IMR-90 (cell line): ENCODE measurements at regions not wholly inside any gene's neighbourhood (a gene's known extent, or its start where the extent isn't known, plus 50 kb on each side); places are given as distances from the start of the nearest gene placed in this dataset.
A peak's percentile ranks its signal among the peaks of the same experiment; 100 is the strongest.

Source experiments
- ATAC-seq: fragments of 200-7000 bp; cut with Tn5 transposase; 2 replicates; pipeline ENCODE4 v1.9.1; 2020; ENCODE audit warnings: low read depth, mild to moderate bottlenecking, moderate library complexity
- BruUV-seq: library from RNA; stranded (reverse); fragments of 400-500 nt; replicated peaks from 2 replicates; lab custom pipeline; 2021; lab: Mats Ljungman, UMichigan
- CTCF ChIA-PET: fragments of 300-600 bp; formaldehyde crosslinking; extraction: SDS; loops from one replicate; lab custom pipeline; 2021; ENCODE audit warnings: antibody characterized with exemption; lab: Yijun Ruan, JAX
- POLR2A ChIA-PET: fragments of 300-600 bp; sonication (Branson Sonifier 250); formaldehyde crosslinking; loops from one replicate; lab custom pipeline; 2022; ENCODE audit warnings: antibody characterized with exemption; ENCODE audit not compliant: unreplicated experiment; lab: Charles Lee
- DNase-seq: peaks from one replicate; pipeline ENCODE4 v3.0.0; 2013
- H2AFZ ChIP-seq: replicated peaks from 2 replicates; pipeline ENCODE3; 2013; ENCODE audit warnings: low read length, mild to moderate bottlenecking; ENCODE audit not compliant: poor library complexity
- H2AK5ac ChIP-seq: 2 replicates; pipeline ENCODE4 v1.6.1; 2013; ENCODE audit warnings: low read depth, low read length, inconsistent platforms
- H2AK9ac ChIP-seq: replicated peaks from 2 replicates; pipeline ENCODE3; 2013; ENCODE audit warnings: mild to moderate bottlenecking, low read depth, low read length, moderate library complexity; ENCODE audit not compliant: poor library complexity
- H2BK120ac ChIP-seq: 2 replicates; pipeline ENCODE4 v1.6.1; 2013; ENCODE audit warnings: low read depth, low read length, inconsistent platforms
- H2BK15ac ChIP-seq: 3 replicates; pipeline ENCODE4 v1.6.1; 2013; ENCODE audit warnings: low read depth, low read length, inconsistent platforms
- H2BK20ac ChIP-seq: 2 replicates; pipeline ENCODE4 v1.6.1; 2013; ENCODE audit warnings: low read depth, mild to moderate bottlenecking, inconsistent platforms, low read length, moderate library complexity
- H2BK5ac ChIP-seq: 2 replicates; pipeline ENCODE4 v1.6.1; 2013; ENCODE audit warnings: mild to moderate bottlenecking, low read depth, low read length, inconsistent platforms; ENCODE audit not compliant: poor library complexity, severe bottlenecking
- H3K14ac ChIP-seq: replicated peaks from 2 replicates; pipeline ENCODE4 v1.6.1; 2013; ENCODE audit warnings: low read depth, low read length, inconsistent platforms
- H3K18ac ChIP-seq: 2 replicates; pipeline ENCODE4 v1.6.1; 2013; ENCODE audit warnings: low read depth, low read length, control low read depth
- H3K23ac ChIP-seq: 2 replicates; pipeline ENCODE4 v1.6.1; 2013; ENCODE audit warnings: low read depth, low read length, inconsistent platforms
- H3K27ac ChIP-seq: 2 replicates; pipeline ENCODE4 v1.5.1; 2013; ENCODE audit warnings: mild to moderate bottlenecking, control low read depth, low read length; ENCODE audit not compliant: insufficient read depth
- H3K27me3 ChIP-seq: 2 replicates; pipeline ENCODE4 v1.6.1; 2013; ENCODE audit warnings: low read length; ENCODE audit not compliant: control insufficient read depth, insufficient read depth
- H3K36me3 ChIP-seq: 2 replicates; pipeline ENCODE4 v1.6.1; 2013; ENCODE audit warnings: low read length, mixed read lengths; ENCODE audit not compliant: control insufficient read depth, insufficient read depth
- H3K4ac ChIP-seq: 2 replicates; pipeline ENCODE4 v1.6.1; 2013; ENCODE audit warnings: low read depth, low read length, inconsistent platforms
- H3K4me1 ChIP-seq: 2 replicates; pipeline ENCODE4 v1.6.1; 2013; ENCODE audit warnings: low read length, mixed read lengths; ENCODE audit not compliant: control insufficient read depth, insufficient read depth
- H3K4me2 ChIP-seq: 2 replicates; pipeline ENCODE4 v1.6.1; 2013; ENCODE audit warnings: low read depth, mild to moderate bottlenecking, control low read depth, low read length, moderate library complexity
- H3K4me3 ChIP-seq: 2 replicates; pipeline ENCODE4 v1.5.1; 2013; ENCODE audit warnings: low read depth, mild to moderate bottlenecking, control low read depth, low read length, moderate library complexity; ENCODE audit not compliant: insufficient read depth
- H3K56ac ChIP-seq: 2 replicates; pipeline ENCODE4 v1.6.1; 2013; ENCODE audit warnings: low read length, inconsistent platforms; ENCODE audit not compliant: insufficient read depth; ENCODE audit errors: extremely low read depth
- H3K79me1 ChIP-seq, 2 experiments: 2 replicates each; pipeline ENCODE4 v1.6.1; 2013; ENCODE audit warnings: low read length in 2 of 2, inconsistent platforms in 1 of 2, low read depth in 1 of 2
- H3K9ac ChIP-seq: 2 replicates; pipeline ENCODE4 v1.6.1; 2013; ENCODE audit warnings: low read depth, low read length, control low read depth
- H3K9me1 ChIP-seq: 2 replicates; pipeline ENCODE4 v1.6.1; 2013; ENCODE audit warnings: low read length, inconsistent platforms; ENCODE audit not compliant: insufficient read depth
- H3K9me3 ChIP-seq: 2 replicates; pipeline ENCODE4 v1.6.1; 2013; ENCODE audit warnings: low read length; ENCODE audit not compliant: control insufficient read depth, insufficient read depth
- H4K20me1 ChIP-seq: 2 replicates; pipeline ENCODE4 v1.6.1; 2013; ENCODE audit warnings: low read length, inconsistent platforms; ENCODE audit not compliant: insufficient read depth
- H4K5ac ChIP-seq: 2 replicates; pipeline ENCODE4 v1.6.1; 2013; ENCODE audit warnings: mild to moderate bottlenecking, low read depth, low read length, control low read depth
- H4K8ac ChIP-seq, 2 experiments: 2 replicates each; pipeline ENCODE4 v1.6.1; 2013; ENCODE audit warnings: low read depth in 2 of 2, low read length in 2 of 2, control low read depth in 1 of 2, inconsistent platforms in 1 of 2
- H4K91ac ChIP-seq: 2 replicates; pipeline ENCODE4 v1.6.1; 2013; ENCODE audit warnings: low read depth, low read length, inconsistent platforms; ENCODE audit not compliant: insufficient read depth
- BHLHE40 ChIP-seq: fragments of 150-350 bp; IDR thresholded peaks from 2 replicates; pipeline ENCODE4 v1.6.1; 2016; ENCODE audit warnings: mild to moderate bottlenecking, low read depth, low read length
- CEBPB ChIP-seq: IDR thresholded peaks from 2 replicates; pipeline ENCODE4 v1.6.1; 2012; ENCODE audit warnings: low read depth, low read length, improper control_type of control experiment
- CHD1 ChIP-seq: IDR thresholded peaks from 2 replicates; pipeline ENCODE4 v1.6.1; 2012; ENCODE audit warnings: low read depth, low read length, improper control_type of control experiment
- CTCF ChIP-seq: conservative IDR thresholded peaks from 2 replicates; pipeline ENCODE4 v1.5.1; 2012; ENCODE audit warnings: mild to moderate bottlenecking, low read depth, low read length, improper control_type of control experiment
- ELK1 ChIP-seq: fragments of 150-350 bp; IDR thresholded peaks from 2 replicates; pipeline ENCODE4 v1.6.1; 2016; ENCODE audit warnings: low read depth, mild to moderate bottlenecking, low read length, moderate library complexity, borderline replicate concordance
- FOS ChIP-seq: fragments of 150-350 bp; IDR thresholded peaks from 2 replicates; pipeline ENCODE4 v1.6.1; 2016; ENCODE audit warnings: low read depth, low read length
- MAFK ChIP-seq: IDR thresholded peaks from 2 replicates; pipeline ENCODE4 v1.6.1; 2012; ENCODE audit warnings: low read depth, low read length, improper control_type of control experiment
- MAZ ChIP-seq: IDR thresholded peaks from 2 replicates; pipeline ENCODE4 v1.6.1; 2012; ENCODE audit warnings: low read depth, mild to moderate bottlenecking, low read length, improper control_type of control experiment, moderate library complexity, borderline replicate concordance
- MXI1 ChIP-seq: IDR thresholded peaks from 2 replicates; pipeline ENCODE4 v1.6.1; 2012; ENCODE audit warnings: low read depth, mild to moderate bottlenecking, low read length, moderate library complexity, borderline replicate concordance
- NFE2L2 ChIP-seq: fragments of 150-350 bp; IDR thresholded peaks from 2 replicates; pipeline ENCODE4 v1.6.1; 2016; ENCODE audit warnings: low read depth, mild to moderate bottlenecking, low read length
- RAD21 ChIP-seq: IDR thresholded peaks from 2 replicates; pipeline ENCODE4 v1.6.1; 2012; ENCODE audit warnings: low read length, improper control_type of control experiment
- SMC3 ChIP-seq: fragments of 150-350 bp; IDR thresholded peaks from 2 replicates; pipeline ENCODE4 v1.6.1; 2016; ENCODE audit warnings: low read depth, mild to moderate bottlenecking, antibody characterized with exemption, low read length, moderate library complexity
- USF2 ChIP-seq: fragments of 150-350 bp; IDR thresholded peaks from 2 replicates; pipeline ENCODE4 v1.6.1; 2017; ENCODE audit warnings: mild to moderate bottlenecking, antibody characterized with exemption, low read length, low read depth
- dilution Hi-C: fragments of 300-500 bp; cut with HindIII; formaldehyde crosslinking; loops from one replicate; pipeline ENCODE4 v1.14.3; 2018; ENCODE audit warnings: low sequenced_read_pairs; ENCODE audit not compliant: unreplicated experiment
- in situ Hi-C: fragments of 300-500 bp; cut with MboI; formaldehyde crosslinking; loops from 3 replicates; pipeline ENCODE4 v1.14.3; 2019; ENCODE audit warnings: low sequenced_read_pairs, inconsistent platforms, mixed read lengths
- intact Hi-C: fragments of 100-400 bp; cut with micrococcal nuclease; formaldehyde crosslinking; loops from 2 replicates; pipeline ENCODE4 v1.10.0; 2022

- Histone ChIP-seq H4K20me1 (no peaks in the 10 kb centered on the region), H2AK9ac (no peak overlapping the region), H3K9ac (no peak overlapping the region), H2AK5ac (no peak overlapping the region), H3K4me2 (no peak overlapping the region), H3K4ac (no peak overlapping the region), H2BK15ac (no peak overlapping the region), H3K9me1 (no peaks in the 10 kb centered on the region), H3K9me3 (no peaks in the 10 kb centered on the region), H3K4me1 (no peaks in the 10 kb centered on the region), H2BK120ac (no peak overlapping the region), H3K27ac (no peak overlapping the region), H3K27me3 (no peaks in the 10 kb centered on the region), H3K4me3 (no peak overlapping the region), H3K36me3 (no peaks in the 10 kb centered on the region), H3K56ac (no peak overlapping the region), H4K5ac (no peak overlapping the region), H3K14ac (no peak overlapping the region), H3K18ac (no peak overlapping the region), H2AFZ (no peak overlapping the region), H4K8ac (no peak overlapping the region), H3K79me1 (no peaks in the 10 kb centered on the region), H2BK5ac (no peak overlapping the region), H4K91ac (no peak overlapping the region), H2BK20ac (no peak overlapping the region), H3K23ac (no peak overlapping the region)
- ATAC-seq (no peak; the same call in 1 of the 2 replicates), DNase-seq (peak; percentile 13)
- ChIA-PET POLR2A (no interaction called here), CTCF (no interaction called here)
- TF ChIP-seq MAFK: no peak
- TF ChIP-seq CEBPB: no peak
- no peak for TF ChIP-seq SMC3
- TF ChIP-seq MAZ: no peak
- TF ChIP-seq MXI1: no peak
- no peak for TF ChIP-seq RAD21
- no peak for TF ChIP-seq USF2
- no peak for TF ChIP-seq ELK1
- TF ChIP-seq BHLHE40: no peak
- TF ChIP-seq NFE2L2: no peak
- no peak for TF ChIP-seq FOS
- TF ChIP-seq CHD1: no peak
- no peak for TF ChIP-seq CTCF
- in situ Hi-C loops: no loop called here
- dilution Hi-C loops: no loop called here
- intact Hi-C loops: no loop called here
- BruUV-seq: no TSS peak
Measured at GRCh38 chr12:87469295-87469694, 559.9 kb downstream of the C12orf50 start.
